ENCODE measurements at regions not wholly inside any gene's neighbourhood (a gene's known extent, or its start where the extent isn't known, plus 50 kb on each side); places are given as distances from the start of the nearest gene placed in this dataset.
A peak's percentile ranks its signal among the peaks of the same experiment; 100 is the strongest.

DNA sequence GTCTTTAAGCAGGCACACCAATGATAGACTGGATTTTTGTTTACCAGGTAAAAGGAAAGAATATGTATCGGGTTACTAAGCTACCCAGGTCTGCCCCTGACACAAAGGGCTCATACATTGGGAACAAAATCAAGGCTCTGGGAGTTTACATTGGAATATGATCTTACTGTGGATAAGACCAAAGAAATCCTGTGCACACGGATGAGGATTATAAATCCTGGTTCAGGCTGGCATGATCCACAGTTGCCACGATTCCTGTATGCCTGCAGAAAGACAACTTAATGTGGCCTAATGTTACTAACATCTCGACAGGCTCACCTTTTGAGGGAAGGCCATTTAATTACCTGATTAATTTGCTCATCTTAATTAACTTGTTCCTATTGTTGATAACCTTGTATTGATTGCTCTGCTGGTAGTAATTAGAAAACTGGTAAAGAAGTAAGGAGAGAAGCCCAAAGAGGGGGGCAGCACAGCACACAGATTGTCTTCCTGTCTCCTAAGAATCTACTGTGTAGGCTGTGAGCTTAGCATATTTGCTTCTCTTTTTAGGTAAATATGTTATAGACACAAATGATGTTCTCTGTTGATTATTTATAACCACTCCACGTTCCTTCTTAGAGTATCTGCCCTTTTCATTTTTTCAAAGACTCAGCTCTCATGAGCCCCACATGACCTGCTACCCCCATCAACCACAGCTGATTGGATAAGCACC lies 51.0 kb upstream of the TOX3 start (continued):
- TF ChIP-seq, protein P1, sequence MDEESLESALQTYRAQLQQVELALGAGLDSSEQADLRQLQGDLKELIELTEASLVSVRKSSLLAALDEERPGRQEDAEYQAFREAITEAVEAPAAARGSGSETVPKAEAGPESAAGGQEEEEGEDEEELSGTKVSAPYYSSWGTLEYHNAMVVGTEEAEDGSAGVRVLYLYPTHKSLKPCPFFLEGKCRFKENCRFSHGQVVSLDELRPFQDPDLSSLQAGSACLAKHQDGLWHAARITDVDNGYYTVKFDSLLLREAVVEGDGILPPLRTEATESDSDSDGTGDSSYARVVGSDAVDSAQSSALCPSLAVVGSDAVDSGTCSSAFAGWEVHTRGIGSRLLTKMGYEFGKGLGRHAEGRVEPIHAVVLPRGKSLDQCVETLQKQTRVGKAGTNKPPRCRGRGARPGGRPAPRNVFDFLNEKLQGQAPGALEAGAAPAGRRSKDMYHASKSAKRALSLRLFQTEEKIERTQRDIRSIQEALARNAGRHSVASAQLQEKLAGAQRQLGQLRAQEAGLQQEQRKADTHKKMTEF (CRISPR knock-in tag; IDR thresholded peaks at IDR 0.05) = peak; percentile 65
- TF ChIP-seq CBX1 (IDR thresholded peaks at IDR 0.05; ENCODE audit: low read depth) = no peak
- no peak for TF ChIP-seq ZFP37 (CRISPR knock-in tag; IDR thresholded peaks at IDR 0.05; ENCODE audit: borderline replicate concordance)
- TF ChIP-seq SNAI1 (CRISPR knock-in tag; IDR thresholded peaks at IDR 0.05; ENCODE audit: borderline replicate concordance) = no peak
- no peak for TF ChIP-seq HCFC1 (IDR thresholded peaks at IDR 0.05; ENCODE audit: low read depth, low read length)
- no peak for TF ChIP-seq ZNF337 (CRISPR knock-in tag; IDR thresholded peaks at IDR 0.05; ENCODE audit: borderline replicate concordance, low read depth)
- peak; percentile 53 for TF ChIP-seq RARA (CRISPR knock-in tag; IDR thresholded peaks at IDR 0.05)
- no peak for TF ChIP-seq PCBP1 (IDR thresholded peaks at IDR 0.05; ENCODE audit: borderline replicate concordance, low read depth, low read length)
- no peak for TF ChIP-seq TEAD2 (CRISPR knock-in tag; IDR thresholded peaks at IDR 0.05)
- no peak for TF ChIP-seq JUN (CRISPR knock-in tag; IDR thresholded peaks at IDR 0.05)
- TF ChIP-seq, protein P2, sequence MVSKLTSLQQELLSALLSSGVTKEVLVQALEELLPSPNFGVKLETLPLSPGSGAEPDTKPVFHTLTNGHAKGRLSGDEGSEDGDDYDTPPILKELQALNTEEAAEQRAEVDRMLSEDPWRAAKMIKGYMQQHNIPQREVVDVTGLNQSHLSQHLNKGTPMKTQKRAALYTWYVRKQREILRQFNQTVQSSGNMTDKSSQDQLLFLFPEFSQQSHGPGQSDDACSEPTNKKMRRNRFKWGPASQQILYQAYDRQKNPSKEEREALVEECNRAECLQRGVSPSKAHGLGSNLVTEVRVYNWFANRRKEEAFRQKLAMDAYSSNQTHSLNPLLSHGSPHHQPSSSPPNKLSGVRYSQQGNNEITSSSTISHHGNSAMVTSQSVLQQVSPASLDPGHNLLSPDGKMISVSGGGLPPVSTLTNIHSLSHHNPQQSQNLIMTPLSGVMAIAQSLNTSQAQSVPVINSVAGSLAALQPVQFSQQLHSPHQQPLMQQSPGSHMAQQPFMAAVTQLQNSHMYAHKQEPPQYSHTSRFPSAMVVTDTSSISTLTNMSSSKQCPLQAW (CRISPR knock-in tag; IDR thresholded peaks at IDR 0.05) = peak; percentile 65; the same call in 1 of the 2 replicates
- TF ChIP-seq TBX2 (CRISPR knock-in tag; IDR thresholded peaks at IDR 0.05; ENCODE audit: borderline replicate concordance) = peak; percentile 57; the same call in 1 of the 2 replicates
- TF ChIP-seq, protein P3, sequence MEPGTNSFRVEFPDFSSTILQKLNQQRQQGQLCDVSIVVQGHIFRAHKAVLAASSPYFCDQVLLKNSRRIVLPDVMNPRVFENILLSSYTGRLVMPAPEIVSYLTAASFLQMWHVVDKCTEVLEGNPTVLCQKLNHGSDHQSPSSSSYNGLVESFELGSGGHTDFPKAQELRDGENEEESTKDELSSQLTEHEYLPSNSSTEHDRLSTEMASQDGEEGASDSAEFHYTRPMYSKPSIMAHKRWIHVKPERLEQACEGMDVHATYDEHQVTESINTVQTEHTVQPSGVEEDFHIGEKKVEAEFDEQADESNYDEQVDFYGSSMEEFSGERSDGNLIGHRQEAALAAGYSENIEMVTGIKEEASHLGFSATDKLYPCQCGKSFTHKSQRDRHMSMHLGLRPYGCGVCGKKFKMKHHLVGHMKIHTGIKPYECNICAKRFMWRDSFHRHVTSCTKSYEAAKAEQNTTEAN (CRISPR knock-in tag; conservative IDR thresholded peaks at IDR 0.05) = no peak; the same call in 1 of the 2 replicates
- TF ChIP-seq, protein P4, sequence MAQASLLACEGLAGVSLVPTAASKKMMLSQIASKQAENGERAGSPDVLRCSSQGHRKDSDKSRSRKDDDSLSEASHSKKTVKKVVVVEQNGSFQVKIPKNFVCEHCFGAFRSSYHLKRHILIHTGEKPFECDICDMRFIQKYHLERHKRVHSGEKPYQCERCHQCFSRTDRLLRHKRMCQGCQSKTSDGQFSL (CRISPR knock-in tag; IDR thresholded peaks at IDR 0.05) = no peak
- no peak for TF ChIP-seq ZNF451 (CRISPR knock-in tag; IDR thresholded peaks at IDR 0.05)
- TF ChIP-seq SUZ12 (IDR thresholded peaks at IDR 0.05; ENCODE audit: low read depth, low read length) = no peak
- no peak for TF ChIP-seq ZBTB8A (CRISPR knock-in tag; IDR thresholded peaks at IDR 0.05; ENCODE audit: borderline replicate concordance, low read depth)
- no peak for TF ChIP-seq TRIM24 (CRISPR knock-in tag; IDR thresholded peaks at IDR 0.05)
- TF ChIP-seq MAF1 (CRISPR knock-in tag; IDR thresholded peaks at IDR 0.05; ENCODE audit: borderline replicate concordance) = no peak
- no peak for TF ChIP-seq WIZ (CRISPR knock-in tag; IDR thresholded peaks at IDR 0.05)
- TF ChIP-seq, protein P5, sequence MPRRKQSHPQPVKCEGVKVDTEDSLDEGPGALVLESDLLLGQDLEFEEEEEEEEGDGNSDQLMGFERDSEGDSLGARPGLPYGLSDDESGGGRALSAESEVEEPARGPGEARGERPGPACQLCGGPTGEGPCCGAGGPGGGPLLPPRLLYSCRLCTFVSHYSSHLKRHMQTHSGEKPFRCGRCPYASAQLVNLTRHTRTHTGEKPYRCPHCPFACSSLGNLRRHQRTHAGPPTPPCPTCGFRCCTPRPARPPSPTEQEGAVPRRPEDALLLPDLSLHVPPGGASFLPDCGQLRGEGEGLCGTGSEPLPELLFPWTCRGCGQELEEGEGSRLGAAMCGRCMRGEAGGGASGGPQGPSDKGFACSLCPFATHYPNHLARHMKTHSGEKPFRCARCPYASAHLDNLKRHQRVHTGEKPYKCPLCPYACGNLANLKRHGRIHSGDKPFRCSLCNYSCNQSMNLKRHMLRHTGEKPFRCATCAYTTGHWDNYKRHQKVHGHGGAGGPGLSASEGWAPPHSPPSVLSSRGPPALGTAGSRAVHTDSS (CRISPR knock-in tag; conservative IDR thresholded peaks at IDR 0.05) = no peak
- no peak for TF ChIP-seq ZNF616 (CRISPR knock-in tag; IDR thresholded peaks at IDR 0.05; ENCODE audit: low read depth)
- TF ChIP-seq NR2F6 (IDR thresholded peaks at IDR 0.05) = peak; percentile 62
- peak; percentile 69 for TF ChIP-seq NR2F6 (CRISPR knock-in tag; IDR thresholded peaks at IDR 0.05)
- no peak for TF ChIP-seq KDM6A (CRISPR knock-in tag; IDR thresholded peaks at IDR 0.05; ENCODE audit: low read depth)
- no peak for TF ChIP-seq ZNF660 (CRISPR knock-in tag; IDR thresholded peaks at IDR 0.05; ENCODE audit: borderline replicate concordance, low read depth)
- TF ChIP-seq KMT2A (CRISPR knock-in tag; IDR thresholded peaks at IDR 0.05) = no peak
